ENCODE measurements at regions not wholly inside any gene's neighbourhood (a gene's known extent, or its start where the extent isn't known, plus 50 kb on each side); places are given as distances from the start of the nearest gene placed in this dataset.

DNA sequence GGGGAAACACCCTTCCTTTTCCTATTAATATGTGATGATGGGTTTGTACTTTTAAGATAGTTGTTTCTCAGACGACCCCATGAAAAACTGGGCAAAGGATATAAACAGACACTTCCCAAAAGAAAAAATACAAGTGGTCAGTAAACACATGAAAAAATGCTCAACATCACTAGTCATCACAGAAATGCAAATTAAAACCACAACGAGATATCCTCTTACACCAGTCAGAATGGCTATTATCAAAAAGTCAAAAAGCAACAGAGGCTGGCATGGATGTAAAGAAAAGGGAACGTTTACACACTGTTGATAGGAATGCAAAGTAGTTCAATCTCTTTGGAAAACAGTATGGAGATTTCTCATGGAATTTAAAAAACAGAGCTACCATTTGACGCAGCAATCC, 111.4 kb upstream of the ZEB1 start:
- no peaks in the 10 kb centered on the region for H4K20me1 ChIP-seq (ENCODE audit: insufficient read depth, low read length)
- no peaks in the 10 kb centered on the region for H3K27me3 ChIP-seq (ENCODE audit: insufficient read depth, low read length)
- H3K4me2 ChIP-seq (ENCODE audit: low read length): peak overlapping the region; percentile 8
- Mint-ChIP-seq H3K4me3 (ENCODE audit: unreplicated experiment) (no peak overlapping the region), H3K27me3 (ENCODE audit: low read depth, unreplicated experiment) (peaks cover 11% of the 10 kb centered on the region), H3K4me1 (ENCODE audit: low read depth, unreplicated experiment) (peaks cover 6% of the 10 kb centered on the region), H3K9me3 (ENCODE audit: unreplicated experiment) (no peaks in the 10 kb centered on the region), H3K36me3 (ENCODE audit: low read depth, unreplicated experiment) (no peaks in the 10 kb centered on the region), H3K27ac (ENCODE audit: unreplicated experiment) (no peak overlapping the region)
- H3K79me2 ChIP-seq (ENCODE audit: insufficient read depth, low read length): no peaks in the 10 kb centered on the region
- no peak overlapping the region for H3K9ac ChIP-seq (ENCODE audit: low read length)
- H3K4me3 ChIP-seq (ENCODE audit: insufficient read depth, low read depth, low read length): no peak overlapping the region
- H3K4me1 ChIP-seq (ENCODE audit: insufficient read depth, low read length): peaks cover 4% of the 10 kb centered on the region
- H3K27ac ChIP-seq (ENCODE audit: low read depth, low read length): no peak overlapping the region
- no peak overlapping the region for H2AFZ ChIP-seq (ENCODE audit: low read depth, low read length)
- no peak for TF ChIP-seq EZH2 (IDR thresholded peaks at IDR 0.05; ENCODE audit: insufficient read depth, low read length)
- TF ChIP-seq, protein P1, sequence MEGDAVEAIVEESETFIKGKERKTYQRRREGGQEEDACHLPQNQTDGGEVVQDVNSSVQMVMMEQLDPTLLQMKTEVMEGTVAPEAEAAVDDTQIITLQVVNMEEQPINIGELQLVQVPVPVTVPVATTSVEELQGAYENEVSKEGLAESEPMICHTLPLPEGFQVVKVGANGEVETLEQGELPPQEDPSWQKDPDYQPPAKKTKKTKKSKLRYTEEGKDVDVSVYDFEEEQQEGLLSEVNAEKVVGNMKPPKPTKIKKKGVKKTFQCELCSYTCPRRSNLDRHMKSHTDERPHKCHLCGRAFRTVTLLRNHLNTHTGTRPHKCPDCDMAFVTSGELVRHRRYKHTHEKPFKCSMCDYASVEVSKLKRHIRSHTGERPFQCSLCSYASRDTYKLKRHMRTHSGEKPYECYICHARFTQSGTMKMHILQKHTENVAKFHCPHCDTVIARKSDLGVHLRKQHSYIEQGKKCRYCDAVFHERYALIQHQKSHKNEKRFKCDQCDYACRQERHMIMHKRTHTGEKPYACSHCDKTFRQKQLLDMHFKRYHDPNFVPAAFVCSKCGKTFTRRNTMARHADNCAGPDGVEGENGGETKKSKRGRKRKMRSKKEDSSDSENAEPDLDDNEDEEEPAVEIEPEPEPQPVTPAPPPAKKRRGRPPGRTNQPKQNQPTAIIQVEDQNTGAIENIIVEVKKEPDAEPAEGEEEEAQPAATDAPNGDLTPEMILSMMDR (IDR thresholded peaks at IDR 0.05; ENCODE audit: insufficient read depth, low read depth, low read length): no peak
- DNase-seq (ENCODE audit: low read depth): peak; percentile 25
- no peaks in the 10 kb centered on the region for H3K9me3 ChIP-seq (ENCODE audit: insufficient read depth, low read depth, low read length)
- FAIRE-seq: no peak
- no peaks in the 10 kb centered on the region for H3K36me3 ChIP-seq (ENCODE audit: insufficient read depth, low read length)

DNA sequence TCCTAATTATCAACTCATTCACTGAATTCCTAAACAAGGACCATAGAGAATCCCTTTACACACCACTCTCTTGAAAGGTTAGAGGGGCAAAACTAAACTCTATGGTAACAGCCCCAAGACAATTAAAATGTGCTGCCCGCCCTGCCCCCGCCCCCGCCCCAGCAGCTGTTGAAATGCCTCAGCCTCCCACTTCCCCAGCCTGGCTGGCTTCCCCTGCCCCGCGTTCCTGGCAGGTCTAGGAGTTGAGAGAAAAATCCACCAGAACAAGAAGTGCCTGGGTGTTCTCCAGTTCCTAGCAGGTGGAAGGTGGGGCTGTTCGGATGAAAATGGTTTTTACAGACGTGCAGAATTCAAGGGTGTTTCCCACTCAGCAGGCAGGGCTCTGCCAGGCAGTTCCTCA, 109.5 kb upstream of the ZEB1 start:
- Mint-ChIP-seq H3K4me3 (ENCODE audit: unreplicated experiment) (no peak overlapping the region), H3K27ac (ENCODE audit: unreplicated experiment) (no peak overlapping the region), H3K9me3 (ENCODE audit: unreplicated experiment) (peaks cover 2% of the 10 kb centered on the region), H3K36me3 (ENCODE audit: low read depth, unreplicated experiment) (no peaks in the 10 kb centered on the region), H3K4me1 (ENCODE audit: low read depth, unreplicated experiment) (peaks cover 2% of the 10 kb centered on the region), H3K27me3 (ENCODE audit: low read depth, unreplicated experiment) (peaks cover 11% of the 10 kb centered on the region)
- Histone ChIP-seq H3K27ac (ENCODE audit: low read depth, low read length) (no peak overlapping the region), H3K9me3 (ENCODE audit: insufficient read depth, low read depth, low read length) (no peaks in the 10 kb centered on the region), H3K4me2 (ENCODE audit: low read length) (no peak overlapping the region), H3K27me3 (ENCODE audit: insufficient read depth, low read length) (no peaks in the 10 kb centered on the region), H4K20me1 (ENCODE audit: insufficient read depth, low read length) (no peaks in the 10 kb centered on the region), H3K79me2 (ENCODE audit: insufficient read depth, low read length) (no peaks in the 10 kb centered on the region), H3K9ac (ENCODE audit: low read length) (no peak overlapping the region), H3K36me3 (ENCODE audit: insufficient read depth, low read length) (no peaks in the 10 kb centered on the region), H3K4me1 (ENCODE audit: insufficient read depth, low read length) (peaks cover 4% of the 10 kb centered on the region), H3K4me3 (ENCODE audit: insufficient read depth, low read depth, low read length) (no peak overlapping the region), H2AFZ (ENCODE audit: low read depth, low read length) (no peak overlapping the region)
- FAIRE-seq (no peak), DNase-seq (ENCODE audit: low read depth) (no peak)
- TF ChIP-seq EZH2 (IDR thresholded peaks at IDR 0.05; ENCODE audit: insufficient read depth, low read length): no peak
- TF ChIP-seq, protein P1 (IDR thresholded peaks at IDR 0.05; ENCODE audit: insufficient read depth, low read depth, low read length): no peak

DNA sequence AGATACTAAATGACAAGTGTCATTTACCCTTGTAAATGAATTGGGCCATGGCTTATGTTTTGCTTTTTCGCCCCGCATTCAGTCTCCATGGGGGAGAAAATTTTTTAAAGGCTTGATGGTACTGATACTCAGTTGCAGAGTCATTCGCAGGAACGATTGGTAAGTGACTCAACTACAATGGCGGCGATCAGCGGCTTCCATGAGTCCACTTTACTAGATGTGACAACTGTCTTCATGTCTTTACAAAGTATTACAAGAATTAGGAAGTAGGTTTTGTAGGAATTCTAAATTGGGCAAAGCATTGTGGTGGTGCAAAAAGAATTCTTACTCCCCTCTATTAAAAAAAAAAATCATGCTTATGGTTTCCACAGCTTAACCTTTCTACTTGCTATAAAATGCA, 108.8 kb upstream of the ZEB1 start:
- H2AFZ ChIP-seq (ENCODE audit: low read depth, low read length): no peak overlapping the region

More for the DNA sequence above, 108.8 kb upstream of the ZEB1 start:
- Mint-ChIP-seq H3K9me3 (ENCODE audit: unreplicated experiment) (peaks cover 2% of the 10 kb centered on the region), H3K27ac (ENCODE audit: unreplicated experiment) (no peak overlapping the region), H3K4me1 (ENCODE audit: low read depth, unreplicated experiment) (peaks cover 2% of the 10 kb centered on the region), H3K27me3 (ENCODE audit: low read depth, unreplicated experiment) (peaks cover 11% of the 10 kb centered on the region), H3K4me3 (ENCODE audit: unreplicated experiment) (no peak overlapping the region), H3K36me3 (ENCODE audit: low read depth, unreplicated experiment) (no peaks in the 10 kb centered on the region)
- Histone ChIP-seq H3K79me2 (ENCODE audit: insufficient read depth, low read length) (no peaks in the 10 kb centered on the region), H3K36me3 (ENCODE audit: insufficient read depth, low read length) (no peaks in the 10 kb centered on the region), H3K9ac (ENCODE audit: low read length) (no peak overlapping the region), H3K27ac (ENCODE audit: low read depth, low read length) (no peak overlapping the region), H3K4me3 (ENCODE audit: insufficient read depth, low read depth, low read length) (no peak overlapping the region), H3K9me3 (ENCODE audit: insufficient read depth, low read depth, low read length) (no peaks in the 10 kb centered on the region), H3K4me2 (ENCODE audit: low read length) (no peak overlapping the region), H4K20me1 (ENCODE audit: insufficient read depth, low read length) (no peaks in the 10 kb centered on the region), H3K27me3 (ENCODE audit: insufficient read depth, low read length) (no peaks in the 10 kb centered on the region), H3K4me1 (ENCODE audit: insufficient read depth, low read length) (peaks cover 4% of the 10 kb centered on the region)
- DNase-seq (ENCODE audit: low read depth): no peak
- TF ChIP-seq, protein P1 (IDR thresholded peaks at IDR 0.05; ENCODE audit: insufficient read depth, low read depth, low read length): no peak
- TF ChIP-seq EZH2 (IDR thresholded peaks at IDR 0.05; ENCODE audit: insufficient read depth, low read length): no peak
- no peak for FAIRE-seq

Data from astrocyte (in vitro differentiated cells and primary cell).